ENCODE measurements at regions not wholly inside any gene's neighbourhood (a gene's known extent, or its start where the extent isn't known, plus 50 kb on each side); places are given as distances from the start of the nearest gene placed in this dataset.

DNA sequence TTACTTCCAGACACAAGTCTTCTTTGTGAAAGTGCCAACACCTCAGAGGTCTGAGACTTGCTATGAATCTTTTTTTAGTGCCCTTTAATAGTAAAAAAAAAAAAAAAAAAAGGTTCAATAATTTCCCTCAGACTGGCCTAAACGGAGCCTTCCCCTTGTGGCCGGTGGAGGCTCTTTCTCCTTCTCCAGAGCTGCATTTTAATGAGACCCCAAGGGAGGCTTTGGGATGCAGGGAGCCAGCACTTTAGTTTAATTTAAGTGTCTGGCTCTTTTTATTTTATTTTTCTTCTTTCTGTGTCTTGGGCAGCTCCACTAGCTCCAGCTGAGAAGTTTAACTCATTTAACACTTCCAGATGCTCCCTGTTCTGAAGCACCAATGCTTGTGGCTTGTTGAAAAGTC is 67.8 kb upstream of the MAPK4 start:
- DNase-seq, result no peak

DNA sequence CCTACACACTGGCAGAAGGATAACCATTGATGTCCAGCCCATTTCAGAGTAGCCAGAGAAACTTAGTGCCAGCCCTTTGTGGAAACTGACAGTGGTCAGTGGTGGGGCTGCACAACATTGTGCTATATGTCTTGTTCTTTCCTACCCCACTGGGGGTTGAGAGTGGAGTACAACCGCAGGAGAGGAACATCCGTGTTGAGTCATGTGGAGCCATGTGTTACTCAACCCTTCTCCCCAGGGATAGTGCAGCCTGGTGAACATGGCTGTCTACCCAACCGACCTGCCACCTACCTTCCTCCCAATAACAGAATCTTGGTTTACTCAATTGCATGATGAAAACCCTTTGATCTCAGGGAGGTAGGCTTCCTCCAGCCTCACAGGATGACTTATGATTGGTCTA is 65.3 kb upstream of the MAPK4 start:
- DNase-seq, result no peak

DNA sequence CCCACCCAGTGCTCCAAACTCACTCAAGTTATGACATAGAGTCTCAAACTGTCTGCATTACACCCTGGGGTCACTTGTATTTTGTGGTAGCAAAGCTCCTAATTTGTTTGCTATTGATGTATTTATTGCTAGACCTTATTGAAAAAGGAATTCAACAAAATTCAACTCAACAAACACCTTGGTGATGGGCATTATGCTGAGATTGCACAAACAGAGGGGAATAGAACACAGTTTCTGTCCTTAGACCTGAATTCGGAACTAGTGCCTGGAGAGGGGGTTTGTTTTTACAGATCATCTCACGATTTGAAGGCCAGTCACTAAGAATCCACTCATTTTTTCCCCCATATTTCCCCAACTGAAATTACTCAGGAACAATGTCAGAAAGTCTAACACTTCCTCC is 53.5 kb upstream of the MAPK4 start:
- DNase-seq, result no peak

DNA sequence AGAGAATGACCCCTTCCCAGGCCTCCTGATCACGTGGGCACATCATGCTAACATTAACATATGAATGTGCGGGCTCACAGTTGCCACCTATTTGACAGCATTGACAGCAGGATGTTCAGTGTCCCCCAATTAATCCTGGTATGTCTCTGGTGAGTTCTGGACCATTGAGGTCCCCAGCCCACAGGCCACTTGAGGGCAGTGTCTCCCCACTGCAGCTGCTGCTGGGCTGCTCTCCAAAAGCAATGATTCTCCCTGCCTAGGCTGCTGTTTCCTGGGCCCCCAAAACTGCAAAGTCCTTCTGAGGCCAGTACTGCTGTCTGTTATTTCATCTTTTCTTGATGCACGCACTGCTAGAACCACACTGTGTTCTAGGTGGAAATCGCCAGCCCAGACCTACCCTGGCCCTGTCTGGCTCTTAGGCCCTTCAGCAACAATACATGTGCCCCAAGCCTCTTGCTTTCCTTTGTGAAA is 52.7 kb upstream of the MAPK4 start:
- DNase-seq, result peak; percentile 35

DNA sequence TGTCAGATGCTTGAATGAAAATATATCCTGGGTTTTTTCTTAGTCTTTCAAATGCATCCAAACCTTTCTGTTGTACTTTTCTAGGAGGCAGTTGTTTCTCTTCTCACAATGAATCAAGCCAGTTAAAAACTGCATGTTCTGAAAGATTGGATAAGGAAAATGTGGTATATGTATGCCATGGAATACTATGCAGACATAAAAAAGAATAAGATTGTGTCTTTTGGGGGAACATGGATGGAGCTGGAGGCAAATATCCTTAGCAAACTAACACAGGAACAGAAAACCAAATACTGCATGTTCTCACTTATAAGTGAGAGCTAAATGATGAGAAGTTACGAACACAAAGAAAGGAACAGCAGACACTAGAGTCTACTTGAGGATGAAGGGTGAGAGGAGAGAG is 51.7 kb upstream of the MAPK4 start:
- DNase-seq, result no peak

DNA sequence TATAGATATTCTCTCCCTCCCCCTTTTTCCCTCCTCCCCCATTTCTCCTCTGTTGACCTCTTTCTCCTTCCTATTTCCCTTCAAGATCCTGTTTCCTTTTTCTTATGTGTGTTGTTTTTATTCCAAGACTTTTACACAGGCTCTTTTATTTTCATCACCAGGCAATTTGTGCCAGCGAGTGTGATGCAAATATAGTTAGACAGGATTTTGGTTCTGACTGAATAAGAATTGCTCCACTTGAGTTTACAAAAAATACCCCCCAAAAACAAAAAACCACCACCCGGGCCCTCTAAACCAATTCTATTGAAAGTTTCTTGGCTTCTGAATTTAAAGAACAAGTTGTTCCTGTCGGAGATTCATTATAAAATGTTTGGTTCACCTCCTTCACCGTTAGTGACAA is 50.9 kb upstream of the MAPK4 start:
- DNase-seq, result peak; percentile 67

All from midbrain (tissue), 1 donor.